COR-L47 (cell line): ENCODE measurements at regions not wholly inside any gene's neighbourhood (a gene's known extent, or its start where the extent isn't known, plus 50 kb on each side); places are given as distances from the start of the nearest gene placed in this dataset.

Experiments
- DNase-seq: peaks from one replicate; lab custom pipeline; 2025; lab: John Stamatoyannopoulos, UW

DNA sequence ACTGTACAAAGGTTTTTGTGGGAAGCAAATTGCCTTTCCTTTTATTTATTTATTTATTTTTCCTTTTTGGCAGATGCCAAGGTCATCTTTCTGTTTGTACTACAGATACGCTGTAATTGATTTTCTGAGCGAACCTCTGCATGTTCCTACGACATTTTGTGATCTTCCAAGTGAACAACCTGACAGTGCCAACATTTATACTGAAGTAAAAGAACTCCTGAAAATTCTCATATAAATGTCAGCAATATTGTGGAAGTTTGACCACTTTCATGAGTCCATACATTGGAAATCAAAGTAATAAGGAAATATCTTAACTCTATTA, 86.8 kb upstream of the EEPD1 start:
- no peak for DNase-seq

DNA sequence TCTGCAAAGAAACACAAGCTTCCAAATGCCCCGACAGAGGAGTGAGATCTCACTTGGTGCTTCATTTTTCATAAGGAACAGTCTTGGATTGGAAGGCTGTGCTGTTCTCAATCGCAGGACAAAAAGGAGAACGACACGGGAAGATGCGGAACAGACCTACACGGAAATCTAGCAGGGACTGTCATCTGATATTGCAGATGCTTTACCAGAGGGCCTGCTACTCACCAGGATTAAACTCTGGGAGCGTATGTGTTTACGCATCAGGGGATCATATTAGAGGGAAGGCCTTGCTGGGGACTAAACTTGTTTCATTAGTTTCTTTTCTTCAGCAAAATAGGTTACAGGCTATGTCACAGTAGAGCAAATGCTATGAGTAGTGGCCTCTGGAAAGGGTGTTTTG, 82.8 kb upstream of the EEPD1 start:
- no peak for DNase-seq

DNA sequence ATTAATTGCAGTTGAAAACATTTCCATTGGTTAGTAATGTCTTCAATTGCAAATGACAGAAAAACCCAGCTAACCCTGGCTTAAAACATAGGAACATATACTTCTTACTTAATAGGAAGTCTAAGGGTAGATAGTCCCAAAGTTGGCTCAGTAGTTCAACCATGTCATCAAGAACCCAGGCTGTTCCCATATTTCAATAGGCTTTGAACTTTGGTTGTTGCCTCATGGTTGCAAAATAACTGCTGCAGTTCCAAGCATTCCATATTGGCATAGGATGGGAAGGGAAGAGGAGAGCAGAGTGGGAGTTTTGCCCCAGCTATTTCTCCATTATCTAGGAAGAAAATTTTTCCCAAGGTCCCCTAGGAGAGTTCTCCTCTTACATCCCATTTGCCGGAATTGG, 81.4 kb upstream of the EEPD1 start:
- DNase-seq: no peak

DNA sequence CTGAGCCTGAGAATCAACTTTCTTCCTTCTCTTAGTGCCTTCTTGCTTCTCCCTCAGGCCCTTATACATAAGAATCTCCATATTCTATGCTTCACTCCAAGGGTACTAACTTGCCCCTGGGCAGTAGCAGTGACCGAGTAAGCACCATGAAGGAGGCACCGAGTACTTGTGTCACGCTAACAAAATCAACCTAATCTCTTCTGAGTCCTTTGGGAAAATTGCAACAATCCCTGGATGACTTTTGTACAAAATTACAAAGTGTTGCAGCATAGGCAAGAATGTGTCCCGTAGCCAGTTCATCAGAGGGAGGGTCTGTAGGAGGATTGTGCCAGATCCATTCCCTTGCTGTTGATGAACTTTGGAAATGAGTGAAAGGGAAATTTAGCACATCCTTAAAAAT, 80.4 kb upstream of the EEPD1 start:
- DNase-seq: no peak

DNA sequence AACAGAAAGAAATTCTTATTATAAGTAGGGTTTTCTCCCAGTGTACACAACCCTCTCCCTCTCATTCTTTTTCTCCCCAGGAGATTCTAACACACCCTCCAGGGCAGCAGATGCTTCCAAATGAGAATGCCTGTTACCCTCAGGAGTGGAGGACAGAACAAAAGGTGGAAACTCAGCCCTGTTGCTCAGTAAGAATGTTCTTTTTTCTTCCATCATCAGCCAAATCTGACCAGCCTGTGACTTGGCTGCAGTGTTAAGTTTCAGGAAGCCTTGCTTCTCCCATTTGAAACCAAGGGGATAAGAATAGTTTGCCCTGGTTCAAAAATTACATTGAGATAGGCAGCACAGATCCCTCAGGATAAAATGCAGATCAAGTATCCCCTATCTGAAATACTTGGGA, 77.5 kb upstream of the EEPD1 start:
- DNase-seq: peak; percentile 33

DNA sequence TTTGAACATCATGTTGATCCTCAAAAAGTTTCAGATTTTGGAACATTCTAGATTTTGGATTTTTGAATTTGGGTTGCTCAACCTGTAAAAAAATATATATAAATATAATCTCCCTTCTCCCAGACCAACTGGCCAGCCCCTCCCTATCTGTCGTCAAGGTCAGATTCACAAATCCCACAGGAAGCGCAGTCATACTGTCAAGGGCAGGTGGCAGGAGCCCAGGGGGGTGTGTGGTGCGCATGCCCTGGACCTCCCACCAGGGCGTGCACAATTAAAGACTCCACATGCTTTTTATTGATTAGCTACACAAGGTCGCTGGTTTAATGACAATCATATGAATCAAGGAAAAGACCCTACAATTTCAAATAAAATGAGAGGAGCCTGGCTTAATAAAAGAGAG, 77.0 kb upstream of the EEPD1 start:
- peak; percentile 65 for DNase-seq

DNA sequence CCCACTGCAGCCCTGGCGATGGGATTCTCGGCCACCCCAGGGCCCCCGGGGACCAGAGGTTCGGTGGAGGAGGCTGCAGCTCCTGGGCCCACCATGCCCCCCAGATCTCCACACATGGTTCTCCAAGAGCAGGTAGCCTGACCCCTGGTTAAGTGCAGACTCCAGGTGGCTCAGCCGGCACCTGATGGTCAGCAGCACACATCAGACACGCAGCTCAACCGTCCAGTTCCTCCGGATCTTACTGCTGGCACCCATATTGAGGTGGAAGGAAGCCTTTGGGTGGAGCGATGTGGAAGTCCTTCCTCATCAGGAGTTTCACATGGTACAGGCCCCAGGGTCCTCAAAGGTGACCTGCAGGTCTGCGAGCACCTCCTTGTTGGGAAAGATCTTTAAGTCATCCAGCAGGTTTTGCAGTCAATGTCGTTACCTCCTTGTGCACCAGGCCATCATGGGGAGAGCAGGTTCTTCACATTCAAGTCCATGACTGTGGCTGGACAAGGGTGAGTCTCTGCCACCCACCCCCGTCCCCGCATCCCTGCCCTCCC, 74.2 kb upstream of the EEPD1 start:
- DNase-seq: no peak

DNA sequence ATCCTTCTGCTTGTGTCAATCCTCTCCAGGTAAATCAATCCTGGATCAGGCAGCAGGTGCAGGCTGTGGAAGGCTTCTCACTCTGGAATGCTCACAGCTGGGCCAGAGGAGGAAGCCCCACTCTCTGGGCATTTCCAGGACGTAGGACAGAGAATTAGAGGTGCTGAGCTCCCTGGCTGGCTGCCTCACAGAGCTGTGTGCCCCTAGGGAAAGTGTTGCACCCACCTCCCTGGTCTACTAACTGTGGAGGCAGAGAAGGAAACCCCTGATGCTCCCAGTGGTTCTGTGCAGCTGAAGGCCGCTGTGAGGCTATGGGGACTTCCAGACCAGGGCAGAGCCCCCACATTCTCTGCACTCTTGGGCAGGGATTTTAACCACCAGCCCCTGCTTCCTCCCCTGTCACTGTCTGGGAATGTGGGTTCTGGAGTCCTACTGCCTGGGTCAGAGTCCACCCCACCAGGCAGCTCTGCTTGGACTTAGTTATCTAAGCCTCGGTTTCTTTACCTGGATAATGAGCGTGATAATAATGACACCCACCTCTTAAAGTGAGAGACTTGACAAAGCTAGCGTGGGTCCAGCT, 73.5 kb upstream of the EEPD1 start:
- no peak for DNase-seq

DNA sequence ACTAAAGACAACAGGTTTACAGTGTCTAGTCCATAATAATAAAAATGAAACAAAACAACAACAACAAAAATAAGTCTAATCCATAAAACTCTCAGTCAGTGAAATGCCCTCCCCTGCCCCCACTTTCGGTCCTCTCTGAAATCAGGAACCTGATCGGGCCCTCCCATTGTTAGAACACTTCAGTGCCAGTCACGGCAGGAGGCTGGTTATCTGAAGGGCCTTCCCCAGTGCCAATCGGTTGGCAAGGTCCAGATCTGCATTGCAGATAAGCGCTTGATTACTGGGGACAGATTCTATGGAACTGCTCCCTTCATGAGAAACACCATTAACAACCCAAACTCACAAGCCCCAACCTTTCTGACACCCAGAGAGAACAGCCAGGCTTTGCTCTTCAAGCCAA, 72.2 kb upstream of the EEPD1 start:
- DNase-seq: no peak

DNA sequence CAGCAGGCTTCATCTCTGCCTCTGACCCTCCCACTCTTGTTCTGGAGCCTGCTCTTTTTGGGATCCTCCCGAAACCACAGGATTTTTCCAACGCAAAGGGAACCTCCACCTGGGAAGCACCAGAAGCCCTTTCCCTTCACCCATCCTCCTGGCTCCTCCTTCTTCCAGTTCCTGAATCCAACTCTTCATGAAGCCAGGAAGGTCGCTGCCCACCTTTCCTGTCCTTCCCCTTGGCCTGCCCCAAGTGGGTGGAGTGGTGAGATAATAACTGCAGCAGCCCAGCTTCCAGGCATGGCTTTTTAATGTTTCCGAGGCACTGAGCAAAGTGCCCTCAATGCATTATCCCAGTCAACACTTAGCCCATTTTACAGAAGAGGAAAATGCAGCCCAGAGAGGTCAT, 70.8 kb upstream of the EEPD1 start:
- DNase-seq: no peak

DNA sequence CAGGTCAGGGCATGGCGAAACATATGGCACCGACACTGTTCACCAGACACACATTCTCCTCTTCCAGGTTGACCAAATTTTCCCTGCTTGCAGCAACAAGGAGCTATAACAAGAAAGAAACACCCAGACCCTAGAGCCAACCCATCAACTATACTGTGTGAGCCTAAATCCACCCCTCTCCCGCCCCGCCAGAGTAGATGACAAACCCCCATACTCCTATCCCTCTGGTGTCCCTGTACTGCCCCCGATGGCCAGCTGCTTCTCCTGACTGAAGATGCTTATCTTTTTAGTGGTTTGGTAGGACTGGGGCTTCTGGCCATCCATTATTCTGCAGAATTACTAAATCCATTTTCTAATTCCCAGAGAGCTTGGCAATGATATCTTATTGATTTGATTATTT, 70.1 kb upstream of the EEPD1 start:
- no peak for DNase-seq

DNA sequence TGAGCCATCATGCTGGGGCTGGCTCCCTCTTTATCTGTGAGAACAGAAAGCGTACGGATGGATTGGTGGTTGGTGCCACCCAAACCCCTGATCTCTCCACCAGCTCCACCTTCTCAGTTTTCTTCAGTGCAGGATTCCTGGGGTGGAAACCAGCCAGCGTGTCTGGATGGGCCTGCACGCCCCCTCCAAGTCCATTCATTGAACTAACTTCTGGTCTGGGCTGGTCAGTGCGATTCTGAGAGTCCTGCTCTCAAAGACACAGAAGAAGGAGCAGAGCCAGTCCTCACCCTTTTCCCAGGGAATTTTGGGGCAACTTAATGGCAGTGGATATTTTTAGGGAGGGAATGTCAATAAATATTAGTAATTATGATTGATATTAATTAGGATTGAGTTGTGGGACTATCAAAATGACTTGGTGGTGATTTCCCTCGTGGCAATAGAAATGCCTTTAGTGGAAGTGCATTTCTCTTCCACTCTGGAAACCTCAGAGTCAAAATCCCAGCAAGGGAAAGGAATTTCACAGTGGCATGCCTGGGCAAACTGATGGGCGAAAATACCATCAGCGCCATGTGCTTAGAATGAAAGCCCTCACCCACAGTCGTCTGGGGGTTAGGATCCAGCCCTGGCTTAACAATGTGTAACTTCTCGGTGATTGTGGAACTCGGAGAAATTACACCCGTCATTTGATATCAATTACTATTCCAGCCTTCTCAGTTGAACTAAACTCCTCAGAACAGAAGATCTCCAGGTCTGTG, 69.3 kb upstream of the EEPD1 start:
- DNase-seq: no peak

DNA sequence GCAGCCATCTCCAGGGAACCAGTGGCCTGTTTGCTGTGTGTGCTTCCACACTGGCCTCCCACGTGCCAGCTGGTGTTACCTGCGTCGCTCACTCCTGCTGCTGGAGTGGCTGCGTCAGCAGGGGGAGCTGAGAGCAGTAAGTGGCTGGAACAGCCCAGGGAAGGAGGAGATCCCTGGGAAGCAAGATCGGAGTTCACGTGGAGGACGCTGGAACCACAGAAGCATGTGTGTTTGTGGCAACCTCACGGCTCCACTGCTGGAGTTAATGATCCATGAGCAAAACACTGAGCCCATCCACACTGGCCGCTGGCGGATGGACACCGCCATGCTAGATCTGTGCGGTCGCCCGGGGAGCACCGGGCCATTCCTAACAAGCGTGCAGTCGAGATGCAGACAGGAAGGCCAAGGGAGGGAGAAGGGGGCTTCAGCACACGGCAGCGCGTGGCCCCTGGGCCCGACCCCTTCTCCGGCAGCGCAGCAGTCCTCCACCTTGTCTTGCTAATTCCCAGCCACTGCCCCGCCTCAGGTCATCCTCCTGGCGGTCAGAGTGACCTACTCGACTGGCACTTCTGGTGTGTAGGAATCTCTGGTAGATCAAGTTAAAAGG, 68.5 kb upstream of the EEPD1 start:
- no peak for DNase-seq

DNA sequence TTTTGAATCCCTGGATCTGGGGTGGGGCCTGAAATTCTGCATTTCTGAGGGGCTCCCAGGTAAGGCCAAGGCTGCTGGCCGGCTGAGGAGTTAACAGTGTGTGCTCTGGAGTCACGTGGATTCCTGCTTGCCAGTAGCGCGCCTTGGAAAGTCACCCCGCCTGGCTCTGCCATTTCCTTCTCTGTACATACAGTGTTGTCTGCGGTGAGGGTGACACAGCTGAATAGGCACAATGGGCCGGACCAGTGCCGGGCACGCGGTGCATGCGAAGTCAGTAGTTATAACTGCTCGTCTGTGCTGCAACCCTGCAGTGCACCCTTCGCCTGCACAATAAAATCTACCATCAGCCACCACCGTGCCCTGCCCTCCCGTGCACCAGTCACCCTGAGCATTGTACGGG, 68.0 kb upstream of the EEPD1 start:
- no peak for DNase-seq

DNA sequence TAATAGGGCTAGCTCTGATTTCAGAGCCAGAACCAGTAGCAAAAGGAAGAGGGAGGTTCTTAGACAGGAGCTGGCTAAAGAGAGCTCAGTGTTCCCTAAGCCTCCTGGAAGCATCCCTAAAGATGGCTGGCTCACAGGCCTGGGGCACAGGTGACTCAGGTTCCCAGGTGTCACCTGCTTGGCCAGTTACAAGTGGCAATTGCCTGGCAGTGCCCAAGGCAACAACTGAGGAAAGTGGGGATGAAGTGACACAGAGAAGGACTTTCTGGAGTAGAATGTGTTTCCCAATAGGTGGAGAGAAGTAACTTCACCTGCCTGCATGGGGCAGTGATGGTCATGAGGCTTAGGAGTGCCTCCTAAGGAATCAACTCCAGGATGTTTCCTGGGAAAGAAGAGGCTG, 66.5 kb upstream of the EEPD1 start:
- no peak for DNase-seq

DNA sequence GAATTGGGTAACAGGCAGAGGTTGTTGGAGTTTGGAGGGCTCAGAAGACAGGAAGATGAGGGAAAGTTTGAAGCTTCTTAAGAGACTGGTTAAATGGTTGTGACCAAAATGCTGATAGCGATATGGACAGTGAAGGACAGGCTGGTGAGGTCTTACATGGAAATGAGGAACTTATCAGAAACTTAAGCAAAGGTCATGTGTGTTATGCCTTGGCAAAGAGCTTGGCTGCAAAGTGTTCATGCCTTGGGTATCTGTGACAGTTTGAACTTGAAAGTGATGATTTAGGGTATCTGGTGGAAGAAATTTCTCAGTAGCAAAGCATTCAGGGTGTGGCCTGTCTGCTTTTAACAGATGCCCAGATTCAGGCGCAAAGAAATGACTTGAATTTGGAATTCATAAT, 64.5 kb upstream of the EEPD1 start:
- DNase-seq: no peak

DNA sequence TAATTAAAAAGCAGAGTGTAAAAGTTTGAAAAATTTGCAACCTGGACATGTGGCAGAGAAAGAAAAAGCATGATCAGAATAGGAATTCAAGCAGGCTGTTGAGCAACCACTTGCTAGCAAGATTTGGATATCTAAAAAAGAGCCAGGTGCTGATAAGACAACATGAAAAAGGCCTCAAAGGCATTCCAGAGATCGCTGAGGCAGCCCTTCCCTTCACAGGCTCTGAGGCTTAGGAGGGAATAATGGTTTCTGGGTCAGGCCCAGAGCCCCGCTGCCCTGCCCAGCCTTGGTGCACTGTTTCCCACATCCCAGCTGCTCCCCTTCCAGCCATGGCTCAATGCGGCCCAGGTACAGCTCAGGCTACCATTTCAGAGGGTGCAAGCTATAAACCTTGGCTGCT, 64.1 kb upstream of the EEPD1 start:
- DNase-seq: no peak

DNA sequence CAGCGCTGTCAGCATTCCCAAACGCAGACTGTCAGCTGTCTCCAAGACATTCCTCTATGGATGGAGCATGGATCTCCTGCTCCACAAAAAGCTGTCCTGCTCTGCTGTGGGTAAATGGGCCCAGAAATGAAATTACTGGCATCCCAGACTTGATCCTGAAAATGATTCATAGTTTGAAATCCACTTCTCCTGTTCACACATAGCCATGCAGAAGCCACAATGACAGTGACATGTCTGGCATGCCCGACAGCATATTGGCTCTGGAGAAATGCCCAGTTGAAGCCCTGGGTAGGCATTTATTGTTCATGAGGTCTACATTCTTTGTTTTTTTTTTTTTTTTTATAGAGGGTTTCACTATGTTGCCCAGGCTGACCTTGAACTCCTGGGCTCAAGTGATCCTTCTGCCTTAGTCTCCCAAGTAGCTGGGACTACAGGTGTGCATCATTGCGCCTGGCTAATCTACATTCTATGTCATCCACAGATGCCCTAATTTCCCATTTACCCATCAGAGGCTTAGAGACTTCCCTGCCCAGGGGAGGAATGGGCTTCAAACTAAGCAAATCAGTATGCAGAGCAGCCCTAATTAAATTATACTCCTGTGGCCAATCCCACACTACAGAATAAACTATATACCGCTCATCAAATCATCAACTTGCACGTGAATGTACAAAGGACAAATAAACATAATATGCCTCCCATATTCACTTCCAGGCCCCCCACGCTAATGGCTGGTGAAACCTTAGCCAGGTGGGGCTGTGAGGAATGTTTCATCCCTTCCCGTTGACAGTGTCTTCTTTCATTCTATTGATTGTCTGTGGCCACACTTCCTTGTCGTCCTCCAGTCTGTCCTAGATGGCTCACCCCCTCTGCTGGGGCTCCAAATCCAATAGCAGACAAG, 61.8 kb upstream of the EEPD1 start:
- DNase-seq: no peak

DNA sequence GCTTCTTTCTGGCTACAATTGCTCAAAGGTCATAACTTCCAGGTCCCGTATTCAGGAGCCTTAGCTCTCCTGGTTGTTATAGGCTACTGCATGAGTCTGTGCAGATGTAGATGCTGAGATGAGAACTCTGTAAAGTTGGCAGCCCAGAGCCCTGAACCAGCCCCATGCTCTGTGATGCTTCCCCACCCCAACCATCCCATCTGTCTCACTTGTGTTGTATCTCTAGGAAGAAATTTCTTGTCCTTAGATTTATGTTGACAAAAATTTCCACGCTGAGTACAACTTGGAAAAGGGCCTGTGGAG, 61.2 kb upstream of the EEPD1 start:
- no peak for DNase-seq

DNA sequence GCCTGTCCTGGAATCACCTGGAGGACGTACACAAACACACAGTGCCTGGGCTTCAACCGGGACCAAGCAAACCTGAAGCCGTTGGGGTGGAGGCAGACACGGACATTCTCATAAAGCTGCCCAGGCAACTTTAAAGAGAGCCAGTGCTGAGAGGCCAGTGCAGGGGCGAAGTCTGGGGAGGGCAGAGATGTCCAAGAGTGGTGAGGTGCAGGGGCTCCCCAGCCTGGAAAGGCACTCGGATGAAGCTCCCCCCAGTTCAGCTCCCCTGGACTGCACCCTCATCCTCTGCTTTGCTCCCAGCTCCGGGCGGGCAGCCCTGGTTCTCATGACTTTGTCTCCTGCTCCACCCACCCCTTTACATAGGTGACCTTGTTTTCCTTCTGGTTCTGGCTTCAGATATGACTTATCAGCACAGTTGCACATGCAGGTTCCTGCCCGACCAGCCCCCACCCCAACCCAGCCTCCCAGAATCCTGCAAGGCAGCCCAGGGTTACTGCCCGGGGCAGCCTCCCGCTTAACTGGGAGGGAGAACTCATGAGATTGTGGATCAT, 60.8 kb upstream of the EEPD1 start:
- DNase-seq: no peak

DNA sequence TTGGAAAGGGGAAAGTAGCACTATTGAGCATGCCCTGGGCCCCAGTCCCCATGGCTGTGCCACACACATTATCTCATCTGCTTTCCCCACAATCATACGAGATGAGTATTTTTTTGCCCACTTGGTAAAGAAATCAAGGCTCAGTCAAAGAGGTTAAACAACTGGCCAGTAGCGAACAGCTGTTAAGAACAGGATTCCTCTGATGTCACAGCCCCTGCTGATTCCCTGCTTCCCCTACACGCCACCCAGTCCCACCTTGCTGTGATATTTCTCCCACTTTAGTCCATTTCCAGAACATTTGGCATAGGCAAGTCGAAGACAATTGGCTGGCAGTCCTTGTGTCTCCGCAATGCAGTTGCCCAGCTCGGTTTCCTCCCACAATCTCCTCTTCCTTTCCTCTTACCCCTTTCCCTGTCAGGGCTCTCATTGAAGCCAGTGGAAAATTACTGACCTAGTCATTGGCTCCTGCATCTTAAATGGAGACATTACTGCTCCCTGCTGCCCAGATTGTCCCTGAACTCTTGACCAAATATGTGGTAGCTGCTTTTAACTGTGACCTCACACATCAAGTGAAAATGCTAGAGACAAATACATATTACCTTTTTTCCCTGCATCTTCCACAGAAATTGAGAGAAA, 56.5 kb upstream of the EEPD1 start:
- no peak for DNase-seq

DNA sequence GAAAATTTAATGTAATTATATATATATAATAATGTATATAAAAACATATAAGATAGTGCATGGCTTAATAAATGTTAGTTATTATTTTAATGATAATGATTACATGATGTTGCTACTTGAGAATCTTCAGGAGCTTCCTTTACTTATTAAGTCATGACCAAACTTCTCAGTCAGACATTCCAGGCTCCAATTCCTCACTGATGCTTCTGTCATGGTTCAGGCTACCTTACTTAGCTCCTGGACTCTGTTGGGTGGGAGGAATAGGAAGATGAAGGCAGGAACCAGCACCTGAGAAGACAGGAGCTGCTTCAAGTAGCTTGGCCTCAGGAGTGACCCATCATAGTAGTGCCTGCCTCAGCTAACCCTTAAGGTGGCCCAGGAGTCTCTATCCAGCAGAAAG, 55.0 kb upstream of the EEPD1 start:
- DNase-seq: no peak
